DOHH2 (cell line): ENCODE measurements at regions not wholly inside any gene's neighbourhood (a gene's known extent, or its start where the extent isn't known, plus 50 kb on each side); places are given as distances from the start of the nearest gene placed in this dataset.

Experiments used
- H3F3A ChIP-seq: fragments of 200-600 bp; sonication (generic), shearing (Covaris generic); 2 replicates; pipeline ENCODE4 v1.6.0; 2016; ENCODE audit warnings: antibody characterized with exemption, mild to moderate bottlenecking; ENCODE audit not compliant: control insufficient read depth, insufficient read depth
- H3K27ac ChIP-seq: fragments of 200-600 bp; sonication (generic); 2 replicates; pipeline ENCODE4 v1.5.1; 2014; ENCODE audit warnings: low read depth, mild to moderate bottlenecking, low read length, moderate library complexity
- H3K27me3 ChIP-seq: fragments of 200-600 bp; sonication (generic); 2 replicates; pipeline ENCODE4 v1.6.1; 2014; ENCODE audit warnings: mild to moderate bottlenecking, low read length, mixed read lengths; ENCODE audit not compliant: control insufficient read depth
- H3K36me3 ChIP-seq: fragments of 200-600 bp; sonication (generic); 2 replicates; pipeline ENCODE4 v1.6.1; 2014; ENCODE audit warnings: mild to moderate bottlenecking, low read length, moderate library complexity, mixed read lengths; ENCODE audit not compliant: control insufficient read depth
- H3K4me1 ChIP-seq: fragments of 200-600 bp; sonication (generic); 2 replicates; pipeline ENCODE4 v1.6.1; 2014; ENCODE audit warnings: mild to moderate bottlenecking, low read length, mixed read lengths; ENCODE audit not compliant: control insufficient read depth
- H3K4me2 ChIP-seq: fragments of 200-600 bp; sonication (generic); 2 replicates; pipeline ENCODE4 v1.6.0; 2014; ENCODE audit warnings: mild to moderate bottlenecking, low read length, moderate library complexity
- H3K4me3 ChIP-seq: fragments of 200-600 bp; sonication (generic); 2 replicates; pipeline ENCODE4 v1.5.1; 2014; ENCODE audit warnings: mild to moderate bottlenecking, low read length, mixed read lengths
- H3K79me2 ChIP-seq: fragments of 200-600 bp; sonication (generic); 2 replicates; pipeline ENCODE4 v1.6.1; 2014; ENCODE audit warnings: mild to moderate bottlenecking, low read length, mixed read lengths; ENCODE audit not compliant: control insufficient read depth
- H3K9me2 ChIP-seq: fragments of 200-600 bp; sonication (generic); replicated peaks from 2 replicates; pipeline ENCODE4 v1.6.1; 2014; ENCODE audit warnings: mild to moderate bottlenecking, low read length, mixed read lengths; ENCODE audit not compliant: control insufficient read depth
- H3K9me3 ChIP-seq: fragments of 200-600 bp; sonication (generic); 2 replicates; pipeline ENCODE4 v1.6.1; 2014; ENCODE audit warnings: antibody characterized with exemption, low read length, mixed read lengths; ENCODE audit not compliant: control insufficient read depth, insufficient read depth
- H4K20me1 ChIP-seq: fragments of 200-600 bp; sonication (generic); 2 replicates; pipeline ENCODE4 v1.6.0; 2014; ENCODE audit warnings: low read depth, mild to moderate bottlenecking, antibody characterized with exemption, low read length, moderate library complexity; ENCODE audit not compliant: control insufficient read depth, insufficient read depth
- CTCF ChIP-seq: fragments of 200-600 bp; sonication (generic); IDR thresholded peaks from one replicate; pipeline ENCODE4 v1.5.1; 2014; ENCODE audit warnings: antibody characterized with exemption, mild to moderate bottlenecking, low read depth, low read length; ENCODE audit not compliant: poor library complexity, severe bottlenecking
- EZH2phosphoT487 ChIP-seq: fragments of 200-600 bp; sonication (generic); IDR thresholded peaks from 2 replicates; pipeline ENCODE4 v1.6.1; 2017; ENCODE audit warnings: borderline replicate concordance, mild to moderate bottlenecking, antibody characterized with exemption, low read length, moderate library complexity, mixed read lengths

- no peak for TF ChIP-seq EZH2phosphoT487
- no peaks in the 10 kb centered on the region for H3K27me3 ChIP-seq
- no peaks in the 10 kb centered on the region for H3K4me1 ChIP-seq
- H3K27ac ChIP-seq, result no peak overlapping the region
- H3K36me3 ChIP-seq, result no peaks in the 10 kb centered on the region
- H3K4me2 ChIP-seq, result no peak overlapping the region
- H3K79me2 ChIP-seq, result no peaks in the 10 kb centered on the region
- H4K20me1 ChIP-seq, result no peaks in the 10 kb centered on the region
- no peaks in the 10 kb centered on the region for H3K9me3 ChIP-seq
- no peaks in the 10 kb centered on the region for H3K9me2 ChIP-seq
- no peaks in the 10 kb centered on the region for H3F3A ChIP-seq
- H3K4me3 ChIP-seq, result no peak overlapping the region
These were observed 241.1 kb upstream of the FBXO33 start for GRCh38 chr14:39673270-39673711.

- Histone ChIP-seq H3K79me2 (no peaks in the 10 kb centered on the region), H3K9me3 (no peaks in the 10 kb centered on the region), H3K4me3 (no peak overlapping the region), H3K4me2 (no peak overlapping the region), H3K4me1 (no peaks in the 10 kb centered on the region), H3K9me2 (no peaks in the 10 kb centered on the region), H3K27me3 (no peaks in the 10 kb centered on the region), H3K36me3 (no peaks in the 10 kb centered on the region), H3F3A (no peaks in the 10 kb centered on the region), H4K20me1 (no peaks in the 10 kb centered on the region), H3K27ac (no peak overlapping the region)
- no peak for TF ChIP-seq EZH2phosphoT487
- no peak for TF ChIP-seq CTCF
These were observed 236.2 kb upstream of the FBXO33 start for GRCh38 chr14:39668449-39668848.

- no peak overlapping the region for H3K4me2 ChIP-seq
These were observed 234.2 kb upstream of the FBXO33 start for GRCh38 chr14:39666386-39666785.

GRCh38 chr14:39665075-39665475 lies 232.8 kb upstream of the FBXO33 start:
- TF ChIP-seq EZH2phosphoT487 (no peak), CTCF (no peak)
- H3K79me2 ChIP-seq, result no peaks in the 10 kb centered on the region
- no peak overlapping the region for H3K4me2 ChIP-seq
- no peaks in the 10 kb centered on the region for H3K36me3 ChIP-seq
- H3K4me1 ChIP-seq, result no peaks in the 10 kb centered on the region
- H3K9me3 ChIP-seq, result no peaks in the 10 kb centered on the region
- H3F3A ChIP-seq, result no peaks in the 10 kb centered on the region
- H3K4me3 ChIP-seq, result no peak overlapping the region
- H3K9me2 ChIP-seq, result no peaks in the 10 kb centered on the region
- H4K20me1 ChIP-seq, result no peaks in the 10 kb centered on the region
- H3K27ac ChIP-seq, result no peak overlapping the region
- H3K27me3 ChIP-seq, result no peaks in the 10 kb centered on the region

More at GRCh38 chr14:39666386-39666785, 234.2 kb upstream of the FBXO33 start:
- no peak for TF ChIP-seq EZH2phosphoT487
- no peak for TF ChIP-seq CTCF
- H3K4me1 ChIP-seq, result no peaks in the 10 kb centered on the region
- no peaks in the 10 kb centered on the region for H3K27me3 ChIP-seq
- H4K20me1 ChIP-seq, result no peaks in the 10 kb centered on the region
- no peaks in the 10 kb centered on the region for H3K9me2 ChIP-seq
- H3K79me2 ChIP-seq, result no peaks in the 10 kb centered on the region
- no peaks in the 10 kb centered on the region for H3K36me3 ChIP-seq
- no peaks in the 10 kb centered on the region for H3K9me3 ChIP-seq
- no peaks in the 10 kb centered on the region for H3F3A ChIP-seq
- H3K27ac ChIP-seq, result no peak overlapping the region
- no peak overlapping the region for H3K4me3 ChIP-seq
